Neural progenitor cell (in vitro differentiated cells): ENCODE measurements at regions not wholly inside any gene's neighbourhood (a gene's known extent, or its start where the extent isn't known, plus 50 kb on each side); places are given as distances from the start of the nearest gene placed in this dataset.

Experiments used
- EZH2 ChIP-seq: fragments of 200-600 bp; sonication (generic); IDR thresholded peaks from 2 replicates; pipeline ENCODE4 v1.6.1; 2017; ENCODE audit warnings: antibody characterized with exemption, mild to moderate bottlenecking, moderate library complexity
- EZH2phosphoT487 ChIP-seq: fragments of 200-600 bp; sonication (generic); IDR thresholded peaks from 2 replicates; pipeline ENCODE4 v1.6.1; 2017; ENCODE audit warnings: antibody characterized with exemption
- TF ChIP-seq, protein P1 (sequence below): fragments of 200-600 bp; sonication (generic); IDR thresholded peaks from 2 replicates; pipeline ENCODE4 v1.5.1; 2017; ENCODE audit warnings: antibody characterized with exemption, mild to moderate bottlenecking

DNA sequence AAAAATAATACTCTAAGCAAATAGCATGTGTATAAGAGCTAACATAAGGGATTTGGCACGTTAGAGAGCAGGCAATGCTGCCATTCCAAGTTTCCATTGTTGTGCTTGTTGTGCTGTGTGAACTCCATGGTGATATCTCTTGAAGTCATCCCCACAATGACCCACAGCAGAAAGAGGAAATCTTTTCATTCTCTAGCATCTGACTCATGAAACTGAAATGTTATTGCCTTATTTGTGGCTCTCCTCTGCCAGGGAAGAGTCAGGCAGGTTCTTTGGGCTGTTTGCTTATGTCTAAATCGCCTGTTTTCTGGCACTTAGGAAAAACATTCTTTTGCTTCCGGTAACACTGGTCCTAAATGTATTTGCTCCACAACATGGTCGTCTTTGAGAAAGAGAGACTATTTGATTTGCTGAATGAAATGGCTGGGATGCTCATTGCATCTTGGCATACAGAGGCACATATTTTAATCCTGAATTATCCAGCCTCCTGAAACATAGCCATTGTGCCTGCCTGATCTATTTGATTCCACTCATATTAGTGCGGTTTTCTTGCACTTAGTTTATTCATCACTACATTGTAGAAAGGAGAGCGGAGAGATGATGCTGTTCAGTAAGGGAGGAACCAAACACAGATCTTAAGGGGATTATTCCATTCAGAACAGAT lies 188.8 kb downstream of the CSNK1G3 start:
- TF ChIP-seq, protein P1, sequence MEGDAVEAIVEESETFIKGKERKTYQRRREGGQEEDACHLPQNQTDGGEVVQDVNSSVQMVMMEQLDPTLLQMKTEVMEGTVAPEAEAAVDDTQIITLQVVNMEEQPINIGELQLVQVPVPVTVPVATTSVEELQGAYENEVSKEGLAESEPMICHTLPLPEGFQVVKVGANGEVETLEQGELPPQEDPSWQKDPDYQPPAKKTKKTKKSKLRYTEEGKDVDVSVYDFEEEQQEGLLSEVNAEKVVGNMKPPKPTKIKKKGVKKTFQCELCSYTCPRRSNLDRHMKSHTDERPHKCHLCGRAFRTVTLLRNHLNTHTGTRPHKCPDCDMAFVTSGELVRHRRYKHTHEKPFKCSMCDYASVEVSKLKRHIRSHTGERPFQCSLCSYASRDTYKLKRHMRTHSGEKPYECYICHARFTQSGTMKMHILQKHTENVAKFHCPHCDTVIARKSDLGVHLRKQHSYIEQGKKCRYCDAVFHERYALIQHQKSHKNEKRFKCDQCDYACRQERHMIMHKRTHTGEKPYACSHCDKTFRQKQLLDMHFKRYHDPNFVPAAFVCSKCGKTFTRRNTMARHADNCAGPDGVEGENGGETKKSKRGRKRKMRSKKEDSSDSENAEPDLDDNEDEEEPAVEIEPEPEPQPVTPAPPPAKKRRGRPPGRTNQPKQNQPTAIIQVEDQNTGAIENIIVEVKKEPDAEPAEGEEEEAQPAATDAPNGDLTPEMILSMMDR, result no peak
- TF ChIP-seq EZH2phosphoT487 (no peak), EZH2 (no peak)
